MM.1S (cell line): ENCODE measurements at regions not wholly inside any gene's neighbourhood (a gene's known extent, or its start where the extent isn't known, plus 50 kb on each side); places are given as distances from the start of the nearest gene placed in this dataset.

Experiments used
- DNase-seq: peaks from one replicate; pipeline ENCODE4 v3.0.0-alpha.2; 2015
- H2AFZ ChIP-seq: fragments of 300-600 bp; sonication (generic); 2 replicates; pipeline ENCODE4 v1.6.0; 2016; ENCODE audit warnings: antibody characterized with exemption, low read length
- H3F3A ChIP-seq: fragments of 300-600 bp; sonication (generic); 2 replicates; pipeline ENCODE4 v1.6.1; 2016; ENCODE audit warnings: mild to moderate bottlenecking, antibody characterized with exemption, low read length, moderate library complexity, mixed read lengths; ENCODE audit not compliant: insufficient read depth
- H3K27ac ChIP-seq: fragments of 300-600 bp; sonication (generic); 2 replicates; pipeline ENCODE4 v1.5.1; 2016; ENCODE audit warnings: mild to moderate bottlenecking, low read length
- H3K27me3 ChIP-seq: fragments of 300-600 bp; sonication (generic); replicated peaks from 2 replicates; pipeline ENCODE4 v1.6.0; 2016; ENCODE audit warnings: low read length; ENCODE audit not compliant: insufficient read depth
- H3K36me3 ChIP-seq: fragments of 300-600 bp; sonication (generic); replicated peaks from 2 replicates; pipeline ENCODE4 v1.6.1; 2016; ENCODE audit warnings: mild to moderate bottlenecking, low read length, mixed read lengths; ENCODE audit not compliant: insufficient read depth
- H3K4me1 ChIP-seq: fragments of 300-600 bp; sonication (generic); 2 replicates; pipeline ENCODE4 v1.6.1; 2016; ENCODE audit warnings: low read length, mixed read lengths
- H3K4me2 ChIP-seq: fragments of 300-600 bp; sonication (generic); 2 replicates; pipeline ENCODE4 v1.6.0; 2016; ENCODE audit warnings: low read depth, low read length
- H3K4me3 ChIP-seq: fragments of 300-600 bp; sonication (generic); 2 replicates; pipeline ENCODE4 v1.5.1; 2016; ENCODE audit warnings: low read length, mixed read lengths
- H3K79me2 ChIP-seq: fragments of 300-600 bp; sonication (generic); 2 replicates; pipeline ENCODE4 v1.6.1; 2016; ENCODE audit warnings: mixed run types, low read length, mixed read lengths
- H3K9ac ChIP-seq: fragments of 300-600 bp; sonication (generic); 2 replicates; pipeline ENCODE4 v1.6.1; 2016; ENCODE audit warnings: low read length, mixed read lengths
- H3K9me2 ChIP-seq: fragments of 300-600 bp; sonication (generic); replicated peaks from 2 replicates; pipeline ENCODE4 v1.6.1; 2016; ENCODE audit warnings: mild to moderate bottlenecking, low read length, mixed read lengths; ENCODE audit not compliant: insufficient read depth
- H3K9me3 ChIP-seq: fragments of 300-600 bp; sonication (generic); replicated peaks from 2 replicates; pipeline ENCODE4 v1.6.1; 2016; ENCODE audit warnings: mild to moderate bottlenecking, low read length, mixed read lengths; ENCODE audit not compliant: insufficient read depth
- H4K20me1 ChIP-seq: fragments of 300-600 bp; sonication (generic); 2 replicates; pipeline ENCODE4 v1.6.1; 2016; ENCODE audit warnings: mild to moderate bottlenecking, low read length, moderate library complexity, mixed read lengths; ENCODE audit not compliant: insufficient read depth
- CTCF ChIP-seq: fragments of 300-600 bp; sonication (generic); IDR thresholded peaks from 2 replicates; pipeline ENCODE4 v1.5.1; 2016; ENCODE audit warnings: antibody characterized with exemption, low read length, mixed read lengths
- EZH2 ChIP-seq: fragments of 300-600 bp; sonication (generic); optimal IDR thresholded peaks from 2 replicates; pipeline ENCODE3; 2017; ENCODE audit warnings: low read depth, mild to moderate bottlenecking, antibody characterized with exemption, low read length, mixed read lengths
- EZH2phosphoT487 ChIP-seq: fragments of 300-600 bp; sonication (generic); IDR thresholded peaks from 2 replicates; pipeline ENCODE4 v1.6.1; 2018; ENCODE audit warnings: antibody characterized with exemption, low read length

GRCh38 chr5:68848091-68848490 is 245.7 kb upstream of the SLC30A5 start:
- Histone ChIP-seq H3F3A (no peaks in the 10 kb centered on the region), H3K36me3 (no peaks in the 10 kb centered on the region), H3K27ac (no peak overlapping the region), H3K79me2 (no peaks in the 10 kb centered on the region), H3K9ac (no peak overlapping the region), H3K9me3 (no peaks in the 10 kb centered on the region), H3K4me3 (no peak overlapping the region), H3K4me1 (no peaks in the 10 kb centered on the region), H3K9me2 (no peaks in the 10 kb centered on the region), H3K4me2 (no peak overlapping the region), H4K20me1 (no peaks in the 10 kb centered on the region), H2AFZ (no peak overlapping the region), H3K27me3 (no peaks in the 10 kb centered on the region)
- TF ChIP-seq EZH2phosphoT487 (no peak), CTCF (no peak), EZH2 (no peak)
- no peak for DNase-seq

- no peaks in the 10 kb centered on the region for H3K27me3 ChIP-seq
- H3K9ac ChIP-seq: no peak overlapping the region
- no peaks in the 10 kb centered on the region for H3K4me1 ChIP-seq
- H4K20me1 ChIP-seq: no peaks in the 10 kb centered on the region
- H3K9me2 ChIP-seq: no peaks in the 10 kb centered on the region
- TF ChIP-seq EZH2phosphoT487 (no peak), EZH2 (no peak), CTCF (no peak)
- no peak overlapping the region for H2AFZ ChIP-seq
- H3K4me2 ChIP-seq: no peak overlapping the region
- no peaks in the 10 kb centered on the region for H3K79me2 ChIP-seq
- no peaks in the 10 kb centered on the region for H3K36me3 ChIP-seq
- no peak for DNase-seq
- H3F3A ChIP-seq: no peaks in the 10 kb centered on the region
- H3K27ac ChIP-seq: no peak overlapping the region
- no peak overlapping the region for H3K4me3 ChIP-seq
- no peaks in the 10 kb centered on the region for H3K9me3 ChIP-seq
These were observed 244.7 kb upstream of the SLC30A5 start for GRCh38 chr5:68849103-68849502.

- no peaks in the 10 kb centered on the region for H3K9me3 ChIP-seq
- H3K79me2 ChIP-seq: no peaks in the 10 kb centered on the region
- no peak overlapping the region for H3K27ac ChIP-seq
- no peaks in the 10 kb centered on the region for H3F3A ChIP-seq
- no peaks in the 10 kb centered on the region for H3K36me3 ChIP-seq
- no peak overlapping the region for H3K9ac ChIP-seq
- H3K4me1 ChIP-seq: no peaks in the 10 kb centered on the region
- no peak overlapping the region for H2AFZ ChIP-seq
- no peaks in the 10 kb centered on the region for H4K20me1 ChIP-seq
- H3K4me2 ChIP-seq: no peak overlapping the region
- no peak for DNase-seq
- H3K27me3 ChIP-seq: no peaks in the 10 kb centered on the region
- TF ChIP-seq CTCF (no peak), EZH2phosphoT487 (no peak), EZH2 (no peak)
- no peak overlapping the region for H3K4me3 ChIP-seq
- no peaks in the 10 kb centered on the region for H3K9me2 ChIP-seq
These were observed 243.9 kb upstream of the SLC30A5 start for GRCh38 chr5:68849906-68850305.
